NCI-H524 (cell line): ENCODE measurements at regions not wholly inside any gene's neighbourhood (a gene's known extent, or its start where the extent isn't known, plus 50 kb on each side); places are given as distances from the start of the nearest gene placed in this dataset.

Source experiments
- DNase-seq, 2 experiments: peaks; one replicate each; lab custom pipeline; 2025; lab: John Stamatoyannopoulos, UW

DNA sequence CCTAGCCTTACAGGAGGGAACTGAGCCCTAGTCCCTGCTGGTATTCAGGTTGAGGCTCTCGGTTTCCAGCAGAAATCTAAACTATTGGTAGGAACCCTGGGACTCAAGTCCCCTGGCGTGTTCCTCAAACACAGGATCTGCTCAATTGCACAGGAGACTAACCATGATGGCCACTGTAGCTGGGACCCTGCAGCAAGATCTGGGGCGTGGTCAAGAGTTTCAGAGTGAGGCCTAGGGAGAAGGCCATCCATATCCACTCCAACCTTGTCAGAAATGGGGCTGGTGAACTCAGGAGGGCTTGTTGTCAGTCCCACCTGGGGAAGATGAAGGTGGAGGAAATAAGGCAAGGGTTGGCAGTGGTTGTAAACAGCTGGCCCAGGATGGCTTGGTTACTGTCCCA lies 49.9 kb upstream of the PAX6 start:
- no peak for DNase-seq
